ENCODE measurements at regions not wholly inside any gene's neighbourhood (a gene's known extent, or its start where the extent isn't known, plus 50 kb on each side); places are given as distances from the start of the nearest gene placed in this dataset.

- ChIA-PET POLR2A (ENCODE audit: unreplicated experiment) (no interaction called here), CTCF (no interaction called here)
- Histone ChIP-seq H3K4me2 (ENCODE audit: low read depth, low read length) (no peak overlapping the region), H3K56ac (ENCODE audit: extremely low read depth, insufficient read depth, low read length) (no peak overlapping the region), H2AK9ac (replicated peaks; ENCODE audit: low read depth, low read length, poor library complexity) (no peak overlapping the region), H3K9ac (ENCODE audit: low read depth, low read length) (no peak overlapping the region), H3K27ac (ENCODE audit: insufficient read depth, low read length) (no peak overlapping the region), H3K79me1 (ENCODE audit: low read depth in 1 of 2, low read length in 2 of 2) (no peaks in the 10 kb centered on the region), H2BK5ac (ENCODE audit: low read depth, low read length, poor library complexity, severe bottlenecking) (no peak overlapping the region), H4K91ac (ENCODE audit: insufficient read depth, low read depth, low read length) (no peak overlapping the region), H3K18ac (ENCODE audit: low read depth, low read length) (no peak overlapping the region), H2AK5ac (ENCODE audit: low read depth, low read length) (no peak overlapping the region), H3K9me3 (ENCODE audit: control insufficient read depth, insufficient read depth, low read length) (no peaks in the 10 kb centered on the region), H3K36me3 (ENCODE audit: control insufficient read depth, insufficient read depth, low read length) (no peaks in the 10 kb centered on the region), H3K23ac (ENCODE audit: low read depth, low read length) (no peak overlapping the region), H4K8ac (ENCODE audit: low read depth in 2 of 2, low read length in 2 of 2) (no peak overlapping the region), H3K14ac (replicated peaks; ENCODE audit: low read depth, low read length) (no peak overlapping the region), H3K4me1 (ENCODE audit: control insufficient read depth, insufficient read depth, low read length) (no peaks in the 10 kb centered on the region), H4K5ac (ENCODE audit: low read depth, low read length) (no peak overlapping the region), H2BK15ac (ENCODE audit: low read depth, low read length) (no peak overlapping the region), H2BK20ac (ENCODE audit: low read depth, low read length) (no peak overlapping the region), H3K4me3 (ENCODE audit: insufficient read depth, low read depth, low read length) (no peak overlapping the region), H3K9me1 (ENCODE audit: insufficient read depth, low read length) (no peaks in the 10 kb centered on the region), H3K27me3 (ENCODE audit: control insufficient read depth, insufficient read depth, low read length) (no peaks in the 10 kb centered on the region), H2BK120ac (ENCODE audit: low read depth, low read length) (no peak overlapping the region), H4K20me1 (ENCODE audit: insufficient read depth, low read length) (no peaks in the 10 kb centered on the region), H2AFZ (replicated peaks; ENCODE audit: low read length, poor library complexity) (no peak overlapping the region), H3K4ac (ENCODE audit: low read depth, low read length) (no peak overlapping the region)
- ATAC-seq (ENCODE audit: low read depth) (no peak), DNase-seq (no peak)
- dilution Hi-C loops (cut with HindIII; ENCODE audit: low sequenced_read_pairs, unreplicated experiment), result no loop called here
- WGBS, 2 experiments (ENCODE audit: extremely low coverage in 2 of 2, insufficient read length in 1 of 2), result no CpG with 5 or more reads among the region's 2 CpGs
- TF ChIP-seq MAZ (IDR thresholded peaks at IDR 0.05; ENCODE audit: borderline replicate concordance, low read depth, low read length) (no peak), CEBPB (IDR thresholded peaks at IDR 0.05; ENCODE audit: low read depth, low read length) (no peak), MXI1 (IDR thresholded peaks at IDR 0.05; ENCODE audit: borderline replicate concordance, low read depth, low read length) (no peak), RAD21 (IDR thresholded peaks at IDR 0.05; ENCODE audit: low read length) (no peak), RCOR1 (IDR thresholded peaks at IDR 0.05; ENCODE audit: insufficient replicate concordance, low read length) (no peak), NFE2L2 (IDR thresholded peaks at IDR 0.05; ENCODE audit: low read depth, low read length) (no peak), FOS (IDR thresholded peaks at IDR 0.05; ENCODE audit: low read depth, low read length) (no peak)
- in situ Hi-C loops (cut with MboI; ENCODE audit: low sequenced_read_pairs), result no loop called here
- intact Hi-C loops (cut with micrococcal nuclease), result no loop called here
- no TSS peak for BruUV-seq (replicated peaks)
Observed at GRCh38 chr14:87055007-87055406, 938.0 kb downstream of the GALC start.

Data from IMR-90 (cell line).